ENCODE measurements at regions not wholly inside any gene's neighbourhood (a gene's known extent, or its start where the extent isn't known, plus 50 kb on each side); places are given as distances from the start of the nearest gene placed in this dataset.
"Not testable (repeated sequence)": the region's sequence is repeated elsewhere in the genome, so short reads cannot be mapped to it uniquely, and the experiment has no call there.

GRCh38 chr6:56799989-56800388 lies 154.9 kb upstream of the BEND6 start:
- DNase-seq: no peak

GRCh38 chr6:56798163-56798562 lies 155.5 kb upstream of the DST start:
- DNase-seq: no peak

- no peak for DNase-seq
These were observed 153.5 kb upstream of the DST start for GRCh38 chr6:56796196-56796532.

GRCh38 chr6:56795466-56796195 lies 152.9 kb upstream of the DST start:
- no peak for DNase-seq

GRCh38 chr6:56794421-56794820 lies 151.7 kb upstream of the DST start:
- no peak for DNase-seq

GRCh38 chr6:56793938-56794337 lies 151.2 kb upstream of the DST start:
- no peak for DNase-seq

GRCh38 chr6:56790414-56790813 lies 147.7 kb upstream of the DST start:
- no peak for DNase-seq

- DNase-seq: no peak
These were observed 147.2 kb upstream of the DST start for GRCh38 chr6:56789879-56790278.

- no peak for DNase-seq
These were observed 146.7 kb upstream of the DST start for GRCh38 chr6:56789342-56789741.

GRCh38 chr6:56787209-56787608 lies 144.5 kb upstream of the DST start:
- DNase-seq: no peak

- no peak for DNase-seq
These were observed 143.6 kb upstream of the DST start for GRCh38 chr6:56786256-56786655.

GRCh38 chr6:56785536-56785935 lies 142.8 kb upstream of the DST start:
- not testable (repeated sequence) for DNase-seq

- DNase-seq: not testable (repeated sequence)
These were observed 137.4 kb upstream of the DST start for GRCh38 chr6:56780109-56780508.

GRCh38 chr6:56778503-56778902 lies 135.8 kb upstream of the DST start:
- not testable (repeated sequence) for DNase-seq

GRCh38 chr6:56775498-56776166 lies 132.9 kb upstream of the DST start:
- DNase-seq: no peak

- DNase-seq: no peak
These were observed 130.1 kb upstream of the DST start for GRCh38 chr6:56772737-56773184.

- no peak for DNase-seq
These were observed 129.4 kb upstream of the DST start for GRCh38 chr6:56771929-56772607.

GRCh38 chr6:56771189-56771588 lies 128.5 kb upstream of the DST start:
- no peak for DNase-seq

- no peak for DNase-seq
These were observed 127.4 kb upstream of the DST start for GRCh38 chr6:56770011-56770520.

GRCh38 chr6:56767892-56768531 lies 125.3 kb upstream of the DST start:
- DNase-seq: no peak

GRCh38 chr6:56767435-56767834 lies 124.7 kb upstream of the DST start:
- no peak for DNase-seq

GRCh38 chr6:56766806-56767178 lies 124.1 kb upstream of the DST start:
- no peak for DNase-seq

- no peak for DNase-seq
These were observed 123.6 kb upstream of the DST start for GRCh38 chr6:56766139-56766805.
